ENCODE measurements at regions not wholly inside any gene's neighbourhood (a gene's known extent, or its start where the extent isn't known, plus 50 kb on each side); places are given as distances from the start of the nearest gene placed in this dataset.

- TF ChIP-seq CTCF (conservative IDR thresholded peaks at IDR 0.05; ENCODE audit: low read length) (no peak), EZH2phosphoT487 (IDR thresholded peaks at IDR 0.05; ENCODE audit: borderline replicate concordance, low read depth, low read length) (no peak)
Observed at GRCh38 chr3:81336470-81336869, 425.0 kb downstream of the GBE1 start.
